ENCODE measurements at regions not wholly inside any gene's neighbourhood (a gene's known extent, or its start where the extent isn't known, plus 50 kb on each side); places are given as distances from the start of the nearest gene placed in this dataset.

DNA sequence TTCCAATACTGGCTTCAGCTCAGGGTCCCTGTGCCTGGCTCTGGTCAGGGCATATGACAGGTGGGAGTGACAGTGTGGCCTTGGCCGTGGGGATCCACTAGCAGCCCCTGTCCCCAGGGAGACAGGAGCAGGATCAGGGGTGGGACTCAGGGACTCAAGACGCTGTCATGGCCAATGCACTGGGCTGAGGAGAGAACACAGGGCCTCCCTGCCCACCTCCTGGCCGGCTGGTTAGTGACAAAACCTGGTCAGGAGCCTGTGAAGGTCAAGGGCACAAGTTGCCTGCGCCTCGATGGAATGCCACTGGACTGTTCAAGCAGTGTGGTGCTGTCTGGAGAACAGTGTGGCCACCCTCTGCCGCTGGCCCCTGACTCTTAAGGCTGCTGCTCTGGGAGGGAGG lies 86.8 kb downstream of the OLFM1 start:
- TF ChIP-seq POLR2A (IDR thresholded peaks at IDR 0.05; ENCODE audit: low read depth, low read length), result no peak
- no peak for TF ChIP-seq CEBPB (IDR thresholded peaks at IDR 0.05; ENCODE audit: low read depth, low read length)
- TF ChIP-seq, protein P1, sequence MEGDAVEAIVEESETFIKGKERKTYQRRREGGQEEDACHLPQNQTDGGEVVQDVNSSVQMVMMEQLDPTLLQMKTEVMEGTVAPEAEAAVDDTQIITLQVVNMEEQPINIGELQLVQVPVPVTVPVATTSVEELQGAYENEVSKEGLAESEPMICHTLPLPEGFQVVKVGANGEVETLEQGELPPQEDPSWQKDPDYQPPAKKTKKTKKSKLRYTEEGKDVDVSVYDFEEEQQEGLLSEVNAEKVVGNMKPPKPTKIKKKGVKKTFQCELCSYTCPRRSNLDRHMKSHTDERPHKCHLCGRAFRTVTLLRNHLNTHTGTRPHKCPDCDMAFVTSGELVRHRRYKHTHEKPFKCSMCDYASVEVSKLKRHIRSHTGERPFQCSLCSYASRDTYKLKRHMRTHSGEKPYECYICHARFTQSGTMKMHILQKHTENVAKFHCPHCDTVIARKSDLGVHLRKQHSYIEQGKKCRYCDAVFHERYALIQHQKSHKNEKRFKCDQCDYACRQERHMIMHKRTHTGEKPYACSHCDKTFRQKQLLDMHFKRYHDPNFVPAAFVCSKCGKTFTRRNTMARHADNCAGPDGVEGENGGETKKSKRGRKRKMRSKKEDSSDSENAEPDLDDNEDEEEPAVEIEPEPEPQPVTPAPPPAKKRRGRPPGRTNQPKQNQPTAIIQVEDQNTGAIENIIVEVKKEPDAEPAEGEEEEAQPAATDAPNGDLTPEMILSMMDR (conservative IDR thresholded peaks at IDR 0.05; ENCODE audit: low read depth, low read length), result no peak
- no peak for TF ChIP-seq RCOR1 (IDR thresholded peaks at IDR 0.05; ENCODE audit: insufficient replicate concordance, low read length)
- no peak for TF ChIP-seq CHD1 (IDR thresholded peaks at IDR 0.05; ENCODE audit: low read depth, low read length)

Data from IMR-90 (cell line).